ENCODE measurements at regions not wholly inside any gene's neighbourhood (a gene's known extent, or its start where the extent isn't known, plus 50 kb on each side); places are given as distances from the start of the nearest gene placed in this dataset.

- DNase-seq (ENCODE audit: low read depth) = no peak
- H3K4me3 ChIP-seq (ENCODE audit: low read depth, low read length) = no peak overlapping the region
- TF ChIP-seq CTCF (IDR thresholded peaks at IDR 0.05; ENCODE audit: insufficient read depth, low read depth, low read length) = no peak
These were observed 2325.2 kb downstream of the PCDH7 start for GRCh38 chr4:33045334-33045733.

DNA sequence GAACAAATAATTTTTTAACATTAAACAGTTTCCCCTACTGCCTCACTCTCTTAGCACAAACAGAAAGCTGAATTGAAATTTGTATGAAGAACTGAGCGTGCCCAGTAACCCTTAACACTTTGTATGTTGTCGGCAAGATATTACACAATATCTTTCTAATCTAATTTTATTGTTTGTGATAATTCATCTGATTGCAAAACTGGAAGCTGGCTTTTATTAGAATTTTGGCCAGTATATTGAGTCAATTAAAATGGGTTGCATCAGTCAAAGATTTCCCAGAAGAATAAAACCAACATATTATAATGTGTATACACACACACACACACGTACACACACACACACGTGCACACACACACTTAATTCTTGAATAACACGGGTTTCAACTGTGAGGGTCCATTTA is 2332.1 kb downstream of the PCDH7 start:
- H3K4me3 ChIP-seq (ENCODE audit: low read depth, low read length) = no peak overlapping the region
- DNase-seq (ENCODE audit: low read depth) = peak; percentile 22
- TF ChIP-seq CTCF (IDR thresholded peaks at IDR 0.05; ENCODE audit: insufficient read depth, low read depth, low read length) = no peak

DNA sequence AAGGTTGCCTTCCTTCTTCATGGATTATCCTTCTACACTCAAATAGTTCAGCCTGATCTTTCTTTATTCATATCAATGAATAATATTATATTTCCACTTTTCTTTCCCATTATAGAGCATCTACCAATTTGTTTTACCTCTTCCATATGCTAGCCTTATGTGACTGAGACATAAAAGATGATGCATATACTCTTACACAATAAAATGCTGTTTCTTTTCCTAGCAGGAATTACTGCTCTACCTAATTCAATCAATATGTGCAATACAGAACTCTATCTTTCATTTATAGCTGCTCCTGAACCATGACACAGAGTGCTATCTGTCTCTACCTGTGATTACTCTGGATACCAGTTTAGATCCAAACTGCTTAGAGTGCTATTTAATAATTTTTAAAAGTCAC is 2334.0 kb downstream of the PCDH7 start:
- DNase-seq (ENCODE audit: low read depth) = no peak
- H3K4me3 ChIP-seq (ENCODE audit: low read depth, low read length) = no peak overlapping the region
- TF ChIP-seq CTCF (IDR thresholded peaks at IDR 0.05; ENCODE audit: insufficient read depth, low read depth, low read length) = no peak

DNA sequence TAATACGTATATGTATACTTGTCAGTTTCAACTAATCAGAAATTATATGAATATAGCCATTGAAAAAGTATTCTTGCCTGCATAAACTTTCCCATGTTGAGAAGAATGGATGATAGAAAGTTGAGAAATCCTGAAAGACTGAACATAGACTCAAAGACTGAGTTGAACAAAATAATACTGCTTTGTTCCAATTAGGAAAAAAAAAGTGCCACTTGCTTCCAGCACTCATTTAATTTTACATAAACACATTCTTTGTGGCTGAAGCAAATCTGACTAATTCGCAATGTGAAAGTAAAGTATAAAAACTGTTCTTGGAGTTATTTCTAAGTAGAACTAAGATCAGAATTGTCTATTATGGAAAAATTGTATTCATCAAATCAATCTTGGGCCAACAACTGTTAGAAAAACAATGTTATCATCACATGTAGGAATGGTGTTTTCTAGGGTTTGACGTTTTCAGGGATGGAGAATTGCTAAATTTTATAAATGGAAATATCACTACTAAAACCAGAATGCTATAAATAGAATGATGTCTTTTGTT is 2334.6 kb downstream of the PCDH7 start:
- no peak for DNase-seq (ENCODE audit: low read depth)
- TF ChIP-seq CTCF (IDR thresholded peaks at IDR 0.05; ENCODE audit: insufficient read depth, low read depth, low read length) = no peak
- no peak overlapping the region for H3K4me3 ChIP-seq (ENCODE audit: low read depth, low read length)

- TF ChIP-seq CTCF (IDR thresholded peaks at IDR 0.05; ENCODE audit: insufficient read depth, low read depth, low read length) = no peak
- no peak for DNase-seq (ENCODE audit: low read depth)
- H3K4me3 ChIP-seq (ENCODE audit: low read depth, low read length) = no peak overlapping the region
These were observed 2337.6 kb downstream of the PCDH7 start for GRCh38 chr4:33057736-33058135.

GRCh38 chr4:33058998-33059397 is 2338.8 kb downstream of the PCDH7 start:
- TF ChIP-seq CTCF (IDR thresholded peaks at IDR 0.05; ENCODE audit: insufficient read depth, low read depth, low read length) = no peak
- H3K4me3 ChIP-seq (ENCODE audit: low read depth, low read length) = no peak overlapping the region
- DNase-seq (ENCODE audit: low read depth) = no peak
